Duodenal mucosa (tissue), 2 donors: ENCODE measurements at regions not wholly inside any gene's neighbourhood (a gene's known extent, or its start where the extent isn't known, plus 50 kb on each side); places are given as distances from the start of the nearest gene placed in this dataset.

Experiments used
- H3K27ac ChIP-seq: one replicate; pipeline ENCODE4 v1.7.0; 2013; ENCODE audit warnings: low read depth, low read length
- H3K27me3 ChIP-seq, 2 donors: one replicate each; pipeline ENCODE4 v1.7.0; 2013; ENCODE audit warnings: low read length in 2 of 2, control low read depth in 1 of 2; ENCODE audit not compliant: insufficient read depth in 2 of 2, control insufficient read depth in 1 of 2
- H3K36me3 ChIP-seq, 2 donors: one replicate each; pipeline ENCODE4 v1.7.0; 2013; ENCODE audit warnings: low read length in 2 of 2, control low read depth in 1 of 2; ENCODE audit not compliant: insufficient read depth in 2 of 2, control insufficient read depth in 1 of 2
- H3K4me1 ChIP-seq, 2 donors: one replicate each; pipeline ENCODE4 v1.7.0; 2013; ENCODE audit warnings: low read length in 2 of 2, control low read depth in 1 of 2; ENCODE audit not compliant: insufficient read depth in 2 of 2, control insufficient read depth in 1 of 2
- H3K4me3 ChIP-seq, 2 donors: one replicate each; pipeline ENCODE4 v1.7.0; 2013; ENCODE audit warnings: low read length in 2 of 2, low read depth in 1 of 2
- H3K9ac ChIP-seq, 2 donors: one replicate each; pipeline ENCODE4 v1.7.0; 2013; ENCODE audit warnings: low read length in 2 of 2, low read depth in 1 of 2
- H3K9me3 ChIP-seq, 2 donors: one replicate each; pipeline ENCODE4 v1.7.0; 2013; ENCODE audit warnings: low read length in 2 of 2, control low read depth in 1 of 2; ENCODE audit not compliant: control insufficient read depth in 1 of 2

- no peak overlapping the region for H3K4me3 ChIP-seq
- no peaks in the 10 kb centered on the region for H3K36me3 ChIP-seq
- H3K4me1 ChIP-seq, result no peaks in the 10 kb centered on the region
These were observed 127.0 kb upstream of the RPH3A start for GRCh38 chr12:112664569-112664968.

GRCh38 chr12:112665958-112666357, 125.6 kb upstream of the RPH3A start:
- H3K36me3 ChIP-seq, result no peaks in the 10 kb centered on the region
- no peaks in the 10 kb centered on the region for H3K4me1 ChIP-seq
- no peak overlapping the region for H3K9ac ChIP-seq

More at GRCh38 chr12:112664569-112664968, 127.0 kb upstream of the RPH3A start:
- no peaks in the 10 kb centered on the region for H3K9me3 ChIP-seq
- no peaks in the 10 kb centered on the region for H3K27me3 ChIP-seq
- no peak overlapping the region for H3K27ac ChIP-seq
- H3K9ac ChIP-seq, result no peak overlapping the region

GRCh38 chr12:112671564-112671963, 120.0 kb upstream of the RPH3A start:
- Histone ChIP-seq H3K4me1 (no peaks in the 10 kb centered on the region), H3K9me3 (no peaks in the 10 kb centered on the region), H3K36me3 (no peaks in the 10 kb centered on the region), H3K27me3 (peaks cover 0 to 4% of the 10 kb centered on the region in 2 donors), H3K27ac (no peak overlapping the region), H3K9ac (no peak overlapping the region), H3K4me3 (no peak overlapping the region)

More at GRCh38 chr12:112665958-112666357, 125.6 kb upstream of the RPH3A start:
- no peaks in the 10 kb centered on the region for H3K27me3 ChIP-seq
- no peak overlapping the region for H3K4me3 ChIP-seq
- no peak overlapping the region for H3K27ac ChIP-seq
- H3K9me3 ChIP-seq, result no peaks in the 10 kb centered on the region

- Histone ChIP-seq H3K27me3 (peaks cover 0 to 6% of the 10 kb centered on the region in 2 donors), H3K27ac (no peak overlapping the region), H3K4me1 (no peaks in the 10 kb centered on the region), H3K9me3 (no peaks in the 10 kb centered on the region), H3K9ac (no peak overlapping the region), H3K4me3 (no peak overlapping the region), H3K36me3 (no peaks in the 10 kb centered on the region)
These were observed 117.0 kb upstream of the RPH3A start for GRCh38 chr12:112674539-112674938.

DNA sequence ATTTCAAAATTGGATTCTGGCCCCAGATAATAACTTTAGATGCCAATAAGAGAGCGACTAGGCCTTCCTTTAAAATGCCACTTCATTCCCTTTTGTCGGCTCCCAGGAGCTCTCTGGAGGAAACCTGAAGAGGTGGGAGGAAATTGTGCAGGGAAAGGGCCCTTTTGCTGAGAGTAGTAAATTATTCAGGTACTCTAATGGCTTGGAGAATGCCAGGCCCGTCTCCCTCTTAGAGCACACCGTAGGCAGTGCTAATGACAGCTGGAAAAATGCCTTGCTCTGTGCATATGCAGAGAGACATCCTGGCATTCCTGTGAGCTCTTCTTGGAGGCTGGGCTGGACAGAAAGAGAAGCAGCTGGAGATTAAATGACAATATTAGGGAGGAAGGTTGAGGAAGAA, 115.0 kb upstream of the RPH3A start:
- Histone ChIP-seq H3K9ac (no peak overlapping the region), H3K9me3 (no peaks in the 10 kb centered on the region), H3K4me1 (no peaks in the 10 kb centered on the region), H3K27me3 (peaks cover 0 to 6% of the 10 kb centered on the region in 2 donors), H3K27ac (no peak overlapping the region), H3K36me3 (no peaks in the 10 kb centered on the region), H3K4me3 (no peak overlapping the region)

- peaks cover 0 to 6% of the 10 kb centered on the region in 2 donors for H3K27me3 ChIP-seq
- H3K9ac ChIP-seq, result no peak overlapping the region
- H3K4me1 ChIP-seq, result no peaks in the 10 kb centered on the region
These were observed 114.3 kb upstream of the RPH3A start for GRCh38 chr12:112677050-112677765.

GRCh38 chr12:112680993-112681392, 110.6 kb upstream of the RPH3A start:
- no peaks in the 10 kb centered on the region for H3K9me3 ChIP-seq
- no peaks in the 10 kb centered on the region for H3K4me1 ChIP-seq
- peaks cover 0 to 6% of the 10 kb centered on the region in 2 donors for H3K27me3 ChIP-seq
- no peaks in the 10 kb centered on the region for H3K36me3 ChIP-seq
- H3K27ac ChIP-seq, result no peak overlapping the region
- no peak overlapping the region for H3K4me3 ChIP-seq
- H3K9ac ChIP-seq, result no peak overlapping the region

More at GRCh38 chr12:112677050-112677765, 114.3 kb upstream of the RPH3A start:
- H3K27ac ChIP-seq, result no peak overlapping the region
- no peaks in the 10 kb centered on the region for H3K9me3 ChIP-seq
- no peaks in the 10 kb centered on the region for H3K36me3 ChIP-seq
- H3K4me3 ChIP-seq, result no peak overlapping the region

DNA sequence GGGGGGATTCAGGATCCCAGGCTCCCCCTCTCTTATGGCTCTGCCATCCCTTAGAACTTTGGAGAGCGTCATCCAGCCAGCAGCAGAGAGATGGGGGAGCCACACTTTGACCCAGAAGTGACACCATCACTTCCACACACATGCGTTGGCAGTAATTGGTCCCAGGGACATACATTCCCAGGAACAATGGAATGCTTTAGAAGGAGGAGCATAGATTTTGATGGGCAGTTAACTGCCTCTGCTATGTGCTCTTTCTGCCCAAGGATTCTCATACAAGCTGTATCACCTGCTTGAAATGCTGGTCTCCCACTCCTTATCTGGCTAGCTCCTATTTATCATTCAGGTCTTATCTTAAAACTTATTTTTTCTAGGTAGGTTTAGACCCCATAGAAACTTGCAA, 109.0 kb upstream of the RPH3A start:
- H3K4me1 ChIP-seq, result no peaks in the 10 kb centered on the region
- H3K4me3 ChIP-seq, result no peak overlapping the region
- H3K27me3 ChIP-seq, result no peaks in the 10 kb centered on the region
- no peaks in the 10 kb centered on the region for H3K36me3 ChIP-seq
- H3K27ac ChIP-seq, result no peak overlapping the region
- no peaks in the 10 kb centered on the region for H3K9me3 ChIP-seq
- no peak overlapping the region for H3K9ac ChIP-seq

DNA sequence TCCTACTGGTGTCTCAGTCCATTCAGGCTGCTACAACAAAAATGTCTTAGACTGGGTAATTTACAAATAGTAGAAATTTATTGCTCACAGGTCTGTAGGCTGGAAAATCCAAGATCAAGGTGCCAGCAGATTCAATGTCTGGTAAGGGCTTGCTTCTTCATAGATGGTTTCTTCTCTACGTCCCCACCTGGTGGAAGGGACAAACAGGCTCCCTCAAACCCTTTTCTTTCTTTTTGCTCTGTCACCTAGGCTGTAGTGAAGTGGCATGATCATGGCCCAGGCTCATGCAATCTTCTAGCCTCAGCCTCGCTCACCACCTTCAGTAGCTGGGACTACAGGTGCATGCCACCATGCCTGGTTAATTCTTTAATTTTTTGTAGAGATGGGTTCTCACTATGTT, 106.8 kb upstream of the RPH3A start:
- Histone ChIP-seq H3K4me3 (no peak overlapping the region), H3K9me3 (no peaks in the 10 kb centered on the region), H3K27ac (no peak overlapping the region), H3K27me3 (no peaks in the 10 kb centered on the region), H3K9ac (no peak overlapping the region), H3K4me1 (no peaks in the 10 kb centered on the region), H3K36me3 (no peaks in the 10 kb centered on the region)

GRCh38 chr12:112685321-112685720, 106.2 kb upstream of the RPH3A start:
- H3K27ac ChIP-seq, result no peak overlapping the region
- H3K27me3 ChIP-seq, result no peaks in the 10 kb centered on the region

More at GRCh38 chr12:112685321-112685720, 106.2 kb upstream of the RPH3A start:
- no peaks in the 10 kb centered on the region for H3K4me1 ChIP-seq
- H3K9me3 ChIP-seq, result no peaks in the 10 kb centered on the region
- no peak overlapping the region for H3K9ac ChIP-seq
- no peaks in the 10 kb centered on the region for H3K36me3 ChIP-seq
- no peak overlapping the region for H3K4me3 ChIP-seq
